ENCODE measurements at regions not wholly inside any gene's neighbourhood (a gene's known extent, or its start where the extent isn't known, plus 50 kb on each side); places are given as distances from the start of the nearest gene placed in this dataset.
A peak's percentile ranks its signal among the peaks of the same experiment; 100 is the strongest.

DNA sequence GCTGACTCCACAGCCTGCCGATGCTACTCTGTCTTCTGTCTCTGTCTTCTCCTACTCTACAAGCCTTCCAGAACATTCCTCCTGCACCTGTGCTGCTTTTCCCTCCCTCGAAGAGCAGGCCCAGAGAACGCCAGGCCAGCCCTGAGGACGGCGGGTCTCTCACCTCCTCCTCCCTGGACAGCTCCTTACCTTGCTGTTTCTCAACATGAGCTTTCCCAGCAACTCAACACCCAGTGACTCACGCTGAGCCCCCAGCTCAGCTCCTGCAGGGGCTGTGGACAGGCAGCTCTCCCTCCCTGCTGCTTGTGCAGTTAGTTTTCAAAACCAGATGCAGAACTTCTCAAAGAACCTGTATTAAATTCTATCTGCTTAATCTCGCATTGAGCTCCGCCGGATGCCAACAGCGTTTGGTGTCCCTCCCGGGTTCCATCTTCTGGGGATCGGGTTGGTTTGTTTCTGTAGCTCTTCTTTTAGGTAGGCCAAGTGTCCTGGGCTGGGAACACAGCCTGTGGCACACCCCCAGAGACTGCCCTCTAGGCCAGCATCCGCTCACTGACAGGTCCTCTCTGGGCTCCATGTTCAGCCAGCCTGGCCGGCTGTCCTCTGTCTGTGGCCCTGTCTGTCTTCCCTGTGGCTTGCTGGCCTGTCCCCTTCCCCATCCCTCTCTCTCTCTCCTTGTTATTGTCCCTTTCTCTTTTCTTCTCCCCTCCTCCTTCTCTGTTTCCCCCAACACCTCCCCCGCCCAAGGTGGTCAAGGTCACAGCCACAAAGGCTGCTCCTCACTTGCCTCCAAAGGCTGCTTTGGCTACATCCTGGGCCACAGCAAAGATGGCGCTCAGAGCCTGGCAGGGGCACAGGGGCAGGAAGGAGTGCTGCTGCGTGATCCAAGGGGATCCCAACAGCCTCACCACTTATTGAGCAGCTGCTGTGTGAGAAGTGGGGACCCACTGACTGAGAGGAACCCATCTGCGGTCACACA lies 391.0 kb downstream of the MATN1 start:
- H3K27ac Mint-ChIP-seq: no peak overlapping the region
- H3K27me3 Mint-ChIP-seq (ENCODE audit: low read depth): no peaks in the 10 kb centered on the region
- no peak overlapping the region for H3K4me3 Mint-ChIP-seq
- H3K36me3 Mint-ChIP-seq (ENCODE audit: low read depth): no peaks in the 10 kb centered on the region
- no peaks in the 10 kb centered on the region for H3K4me1 Mint-ChIP-seq (ENCODE audit: low read depth)
- peak; percentile 2 for DNase-seq (ENCODE audit: low spot score)
- no peaks in the 10 kb centered on the region for H3K9me3 Mint-ChIP-seq

GRCh38 chr1:30331415-30332065 lies 391.8 kb downstream of the MATN1 start:
- Mint-ChIP-seq H3K4me1 (ENCODE audit: low read depth) (no peaks in the 10 kb centered on the region), H3K36me3 (ENCODE audit: low read depth) (no peaks in the 10 kb centered on the region), H3K27me3 (ENCODE audit: low read depth) (no peaks in the 10 kb centered on the region), H3K4me3 (no peak overlapping the region), H3K9me3 (no peaks in the 10 kb centered on the region), H3K27ac (no peak overlapping the region)
- no peak for DNase-seq (ENCODE audit: low spot score)

- H3K9me3 Mint-ChIP-seq: no peaks in the 10 kb centered on the region
- H3K36me3 Mint-ChIP-seq (ENCODE audit: low read depth): no peaks in the 10 kb centered on the region
Measured at GRCh38 chr1:30330644-30331043, 392.7 kb downstream of the MATN1 start.

GRCh38 chr1:30329802-30330557 lies 393.4 kb downstream of the MATN1 start:
- H3K27ac Mint-ChIP-seq: no peak overlapping the region
- H3K4me3 Mint-ChIP-seq: no peak overlapping the region
- H3K36me3 Mint-ChIP-seq (ENCODE audit: low read depth): no peaks in the 10 kb centered on the region
- H3K4me1 Mint-ChIP-seq (ENCODE audit: low read depth): no peaks in the 10 kb centered on the region
- H3K9me3 Mint-ChIP-seq: no peaks in the 10 kb centered on the region
- DNase-seq (ENCODE audit: low spot score): no peak
- no peaks in the 10 kb centered on the region for H3K27me3 Mint-ChIP-seq (ENCODE audit: low read depth)

More at GRCh38 chr1:30330644-30331043, 392.7 kb downstream of the MATN1 start:
- H3K4me3 Mint-ChIP-seq: no peak overlapping the region
- H3K27me3 Mint-ChIP-seq (ENCODE audit: low read depth): no peaks in the 10 kb centered on the region
- no peaks in the 10 kb centered on the region for H3K4me1 Mint-ChIP-seq (ENCODE audit: low read depth)
- DNase-seq (ENCODE audit: low spot score): no peak
- H3K27ac Mint-ChIP-seq: no peak overlapping the region

DNA sequence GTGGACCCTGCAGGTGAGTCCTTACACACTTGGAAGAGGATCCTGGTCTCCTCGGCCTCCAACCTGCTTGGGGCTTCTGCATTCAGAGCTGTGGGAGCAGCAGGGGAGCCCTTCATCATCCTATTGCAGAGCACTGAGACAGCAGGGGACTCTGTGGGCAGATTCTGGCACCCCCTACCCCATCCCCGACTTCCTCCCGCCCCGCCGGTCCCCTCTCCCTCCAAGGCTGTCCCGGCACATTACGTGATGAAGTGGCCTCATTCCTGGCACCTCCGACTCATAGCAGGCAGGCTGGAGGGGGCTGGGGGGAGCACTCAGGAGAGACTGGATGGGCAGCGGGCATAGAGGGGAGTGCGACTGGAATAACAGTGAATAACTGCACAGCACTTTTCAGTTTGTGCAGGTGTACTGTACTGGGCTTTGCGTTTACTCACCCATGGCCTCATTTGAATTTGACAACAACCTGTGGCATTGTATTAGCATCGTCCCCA lies 394.1 kb downstream of the MATN1 start:
- Mint-ChIP-seq H3K27me3 (ENCODE audit: low read depth) (no peaks in the 10 kb centered on the region), H3K27ac (no peak overlapping the region), H3K36me3 (ENCODE audit: low read depth) (no peaks in the 10 kb centered on the region), H3K9me3 (no peaks in the 10 kb centered on the region), H3K4me3 (no peak overlapping the region), H3K4me1 (ENCODE audit: low read depth) (no peaks in the 10 kb centered on the region)
- no peak for DNase-seq (ENCODE audit: low spot score)

GRCh38 chr1:30328401-30329262 lies 394.8 kb downstream of the MATN1 start:
- no peaks in the 10 kb centered on the region for H3K36me3 Mint-ChIP-seq (ENCODE audit: low read depth)
- H3K27ac Mint-ChIP-seq: no peak overlapping the region
- H3K9me3 Mint-ChIP-seq: no peaks in the 10 kb centered on the region
- no peaks in the 10 kb centered on the region for H3K4me1 Mint-ChIP-seq (ENCODE audit: low read depth)
- H3K4me3 Mint-ChIP-seq: no peak overlapping the region
- H3K27me3 Mint-ChIP-seq (ENCODE audit: low read depth): no peaks in the 10 kb centered on the region
- DNase-seq (ENCODE audit: low spot score): no peak

- H3K27ac Mint-ChIP-seq: no peak overlapping the region
- no peaks in the 10 kb centered on the region for H3K9me3 Mint-ChIP-seq
- no peak overlapping the region for H3K4me3 Mint-ChIP-seq
- H3K4me1 Mint-ChIP-seq (ENCODE audit: low read depth): no peaks in the 10 kb centered on the region
- no peak for DNase-seq (ENCODE audit: low spot score)
- no peaks in the 10 kb centered on the region for H3K27me3 Mint-ChIP-seq (ENCODE audit: low read depth)
- H3K36me3 Mint-ChIP-seq (ENCODE audit: low read depth): no peaks in the 10 kb centered on the region
Measured at GRCh38 chr1:30328100-30328370, 395.4 kb downstream of the MATN1 start.

- no peaks in the 10 kb centered on the region for H3K27me3 Mint-ChIP-seq (ENCODE audit: low read depth)
- H3K4me1 Mint-ChIP-seq (ENCODE audit: low read depth): no peaks in the 10 kb centered on the region
- no peak for DNase-seq (ENCODE audit: low spot score)
- H3K4me3 Mint-ChIP-seq: no peak overlapping the region
- H3K27ac Mint-ChIP-seq: no peak overlapping the region
- no peaks in the 10 kb centered on the region for H3K36me3 Mint-ChIP-seq (ENCODE audit: low read depth)
- no peaks in the 10 kb centered on the region for H3K9me3 Mint-ChIP-seq
Measured at GRCh38 chr1:30327370-30328099, 395.9 kb downstream of the MATN1 start.

- DNase-seq (ENCODE audit: low spot score): no peak
- Mint-ChIP-seq H3K4me3 (no peak overlapping the region), H3K9me3 (no peaks in the 10 kb centered on the region), H3K27ac (no peak overlapping the region), H3K4me1 (ENCODE audit: low read depth) (no peaks in the 10 kb centered on the region), H3K36me3 (ENCODE audit: low read depth) (no peaks in the 10 kb centered on the region), H3K27me3 (ENCODE audit: low read depth) (no peaks in the 10 kb centered on the region)
Measured at GRCh38 chr1:30325999-30326398, 397.4 kb downstream of the MATN1 start.

GRCh38 chr1:30325085-30325935 lies 398.1 kb downstream of the MATN1 start:
- Mint-ChIP-seq H3K27ac (no peak overlapping the region), H3K9me3 (no peaks in the 10 kb centered on the region), H3K4me3 (no peak overlapping the region), H3K27me3 (ENCODE audit: low read depth) (no peaks in the 10 kb centered on the region), H3K36me3 (ENCODE audit: low read depth) (no peaks in the 10 kb centered on the region), H3K4me1 (ENCODE audit: low read depth) (no peaks in the 10 kb centered on the region)
- no peak for DNase-seq (ENCODE audit: low spot score)

DNA sequence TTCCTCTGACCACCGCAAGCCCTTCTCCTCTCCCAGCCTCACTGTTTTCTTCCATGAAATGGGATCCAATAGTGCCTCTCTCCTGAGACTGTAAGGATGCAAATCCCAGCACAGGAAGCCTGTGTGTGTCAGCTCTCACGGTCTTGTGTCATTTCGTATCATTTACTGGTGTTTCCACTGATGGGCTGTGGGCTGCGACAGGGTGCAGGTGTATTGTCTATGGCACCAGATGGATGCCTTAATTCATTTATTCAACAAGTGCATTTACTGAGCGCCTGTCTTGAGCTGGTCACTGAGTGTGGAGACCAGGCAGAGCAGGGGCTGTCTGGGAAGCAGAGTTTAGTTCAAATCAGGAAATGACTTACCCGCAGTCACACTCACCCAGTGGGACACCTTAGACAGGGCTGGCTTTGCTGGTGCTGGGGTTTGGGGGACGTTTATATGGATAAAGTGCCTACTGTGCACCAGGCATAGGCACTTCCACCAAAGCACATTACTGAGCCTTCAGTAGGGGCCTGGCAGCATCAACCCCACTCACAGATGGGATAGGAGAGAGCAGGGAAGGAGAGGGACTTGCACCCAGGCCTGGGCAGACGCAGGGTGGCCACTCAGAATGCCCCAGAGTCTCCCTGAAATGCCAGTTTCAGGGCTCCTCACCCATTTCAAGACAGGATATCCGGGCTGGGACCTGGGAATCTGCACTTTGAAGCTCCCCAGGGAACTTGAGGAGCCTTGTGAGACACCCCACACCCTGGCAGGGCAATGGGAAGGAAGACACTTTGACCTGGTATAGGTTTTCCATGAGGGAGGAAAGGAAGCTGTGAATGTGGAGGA lies 398.9 kb downstream of the MATN1 start:
- H3K27ac Mint-ChIP-seq: no peak overlapping the region

GRCh38 chr1:30323841-30324240 lies 399.5 kb downstream of the MATN1 start:
- Mint-ChIP-seq H3K27ac (no peak overlapping the region), H3K9me3 (no peaks in the 10 kb centered on the region), H3K27me3 (ENCODE audit: low read depth) (no peaks in the 10 kb centered on the region), H3K4me3 (no peak overlapping the region), H3K36me3 (ENCODE audit: low read depth) (no peaks in the 10 kb centered on the region), H3K4me1 (ENCODE audit: low read depth) (no peaks in the 10 kb centered on the region)
- no peak for DNase-seq (ENCODE audit: low spot score)

More for the DNA sequence above, 398.9 kb downstream of the MATN1 start:
- Mint-ChIP-seq H3K9me3 (no peaks in the 10 kb centered on the region), H3K27me3 (ENCODE audit: low read depth) (no peaks in the 10 kb centered on the region), H3K36me3 (ENCODE audit: low read depth) (no peaks in the 10 kb centered on the region), H3K4me3 (no peak overlapping the region), H3K4me1 (ENCODE audit: low read depth) (no peaks in the 10 kb centered on the region)
- DNase-seq (ENCODE audit: low spot score): no peak
